Urinary bladder (tissue), 3 donors: ENCODE measurements at regions not wholly inside any gene's neighbourhood (a gene's known extent, or its start where the extent isn't known, plus 50 kb on each side); places are given as distances from the start of the nearest gene placed in this dataset.
"Not testable (repeated sequence)": the region's sequence is repeated elsewhere in the genome, so short reads cannot be mapped to it uniquely, and the experiment has no call there.

Experiments
- DNase-seq: peaks from one replicate; pipeline ENCODE4 v3.0.0-alpha.2; 2015; ENCODE audit errors: extremely low spot score
- H3K27ac ChIP-seq: one replicate; pipeline ENCODE4 v1.5.1; 2013; ENCODE audit warnings: low read depth, mild to moderate bottlenecking, moderate library complexity
- H3K36me3 ChIP-seq: one replicate; pipeline ENCODE4 v1.6.1; 2013; ENCODE audit warnings: mild to moderate bottlenecking, moderate library complexity; ENCODE audit not compliant: insufficient read depth
- H3K4me1 ChIP-seq: one replicate; pipeline ENCODE4 v1.6.1; 2013; ENCODE audit warnings: mild to moderate bottlenecking, moderate library complexity; ENCODE audit not compliant: insufficient read depth
- H3K4me3 ChIP-seq: one replicate; pipeline ENCODE4 v1.5.1; 2013; ENCODE audit warnings: low read depth, low read length
- WGBS: extraction: QIAGEN DNeasy Blood & Tissue Kit; methylation state at CpG from one replicate; pipeline ENCODE4 v1.1.7; 2013; 5-methylcytosine and 5-hydroxymethylcytosine counted together
- donor health status: healthy with polysubstance abuse.
- donor health status: healthy.

DNA sequence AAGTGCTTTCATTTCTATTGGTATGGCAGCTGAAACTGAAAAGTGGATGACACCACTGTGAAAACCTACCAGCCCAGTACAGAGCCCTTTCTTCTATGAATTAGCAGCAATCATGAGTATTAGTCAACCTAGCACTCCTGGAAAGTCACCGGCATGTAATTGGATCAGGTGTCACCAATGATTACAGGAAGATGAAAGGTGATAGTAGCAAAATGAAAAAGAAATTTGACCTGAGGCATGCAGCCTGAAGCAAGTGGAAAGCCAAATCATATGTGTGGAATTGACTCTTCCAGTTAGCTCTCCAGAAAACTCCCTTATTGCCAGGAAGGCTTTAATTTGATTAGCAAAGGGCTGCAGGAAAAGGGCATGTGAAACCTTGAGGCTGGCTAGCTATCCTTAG is 81.2 kb upstream of the NAA35 start:
- no peak overlapping the region for H3K27ac ChIP-seq
- 41% methylated on average over 1 of the region's 1 CpG for WGBS
- no peaks in the 10 kb centered on the region for H3K4me1 ChIP-seq
- no peaks in the 10 kb centered on the region for H3K36me3 ChIP-seq
- no peak overlapping the region for H3K4me3 ChIP-seq
- DNase-seq: no peak

DNA sequence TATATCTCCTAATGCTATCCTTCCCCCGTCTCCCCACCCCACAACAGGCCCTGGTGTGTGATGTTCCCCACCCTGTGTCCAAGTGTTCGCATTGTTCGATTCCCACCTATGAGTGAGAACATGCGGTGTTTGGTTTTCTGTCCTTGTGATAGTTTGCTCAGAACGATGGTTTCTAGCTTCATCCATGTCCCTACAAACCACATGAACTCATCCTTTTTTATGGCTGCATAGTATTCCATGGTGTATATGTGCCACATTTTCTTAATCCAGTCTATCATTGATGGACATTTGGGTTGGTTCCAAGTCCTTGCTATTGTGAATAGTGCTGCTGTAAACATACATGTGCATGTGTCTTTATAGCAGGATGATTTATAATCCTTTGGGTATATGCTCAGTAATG is 79.1 kb upstream of the NAA35 start:
- over 99% methylated on average over 5 of the region's 5 CpGs for WGBS

GRCh38 chr9:85863875-85864274 is 77.1 kb upstream of the NAA35 start:
- WGBS: 96% methylated on average over 2 of the region's 2 CpGs
- H3K4me3 ChIP-seq: no peak overlapping the region
- no peak for DNase-seq

More for the DNA sequence above, 79.1 kb upstream of the NAA35 start:
- not testable (repeated sequence) for DNase-seq, H3K4me1 ChIP-seq, H3K27ac ChIP-seq, H3K4me3 ChIP-seq, H3K36me3 ChIP-seq

DNA sequence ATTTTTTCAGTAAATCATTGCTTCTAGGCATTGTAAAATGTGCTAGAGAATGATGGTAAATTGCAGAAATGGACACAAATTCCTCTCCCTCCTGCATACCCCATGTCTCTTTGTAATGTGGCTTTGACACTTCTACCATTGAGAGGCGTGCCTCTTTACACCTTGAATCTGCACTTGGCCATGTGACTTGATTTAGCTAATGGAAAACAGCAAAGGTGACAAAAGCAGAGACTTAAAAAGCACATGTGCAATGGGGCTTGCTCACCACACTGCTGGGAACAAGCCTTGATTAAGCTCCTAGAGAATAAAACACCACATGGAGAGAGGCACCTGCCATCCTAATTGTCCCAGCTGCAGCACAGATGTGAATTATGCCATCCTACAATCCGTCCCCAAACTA is 69.9 kb upstream of the NAA35 start:
- Histone ChIP-seq H3K4me1 (no peaks in the 10 kb centered on the region), H3K4me3 (no peak overlapping the region), H3K36me3 (no peaks in the 10 kb centered on the region), H3K27ac (no peak overlapping the region)
- WGBS: 79% methylated on average over 2 of the region's 2 CpGs
- DNase-seq: no peak

More at GRCh38 chr9:85863875-85864274, 77.1 kb upstream of the NAA35 start:
- no peaks in the 10 kb centered on the region for H3K36me3 ChIP-seq
- H3K27ac ChIP-seq: no peak overlapping the region
- no peaks in the 10 kb centered on the region for H3K4me1 ChIP-seq

DNA sequence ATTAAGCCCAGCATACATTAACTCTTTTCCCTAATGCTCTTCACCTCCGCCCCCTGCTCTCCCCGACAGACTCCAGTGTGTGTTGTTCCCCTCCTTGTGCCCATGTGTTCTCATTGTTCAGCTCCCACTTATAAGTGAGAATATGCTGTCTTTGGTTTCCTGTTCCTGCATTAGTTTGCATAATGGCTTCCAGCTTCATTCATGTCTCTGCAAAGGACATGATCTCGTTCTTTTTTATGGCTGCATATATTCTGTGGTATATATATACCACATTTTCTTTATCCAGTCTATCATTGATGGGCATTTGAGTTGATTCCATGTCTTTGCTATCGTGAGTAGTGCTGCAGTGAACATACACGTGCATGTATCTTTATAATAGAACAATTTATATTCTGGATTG is 69.3 kb upstream of the NAA35 start:
- H3K4me3 ChIP-seq, H3K36me3 ChIP-seq, H3K4me1 ChIP-seq, H3K27ac ChIP-seq, DNase-seq: not testable (repeated sequence)
- 52% methylated on average over 5 of the region's 5 CpGs for WGBS

GRCh38 chr9:85872463-85872862 is 68.5 kb upstream of the NAA35 start:
- DNase-seq: no peak
- Histone ChIP-seq H3K27ac (no peak overlapping the region), H3K4me3 (no peak overlapping the region), H3K4me1 (no peaks in the 10 kb centered on the region), H3K36me3 (no peaks in the 10 kb centered on the region)
- WGBS: 97% methylated on average over 6 of the region's 6 CpGs

- no peaks in the 10 kb centered on the region for H3K36me3 ChIP-seq
- H3K27ac ChIP-seq: no peak overlapping the region
- H3K4me1 ChIP-seq: no peaks in the 10 kb centered on the region
- no peak overlapping the region for H3K4me3 ChIP-seq
- DNase-seq: no peak
Measured at GRCh38 chr9:85876628-85877027, 64.3 kb upstream of the NAA35 start.

DNA sequence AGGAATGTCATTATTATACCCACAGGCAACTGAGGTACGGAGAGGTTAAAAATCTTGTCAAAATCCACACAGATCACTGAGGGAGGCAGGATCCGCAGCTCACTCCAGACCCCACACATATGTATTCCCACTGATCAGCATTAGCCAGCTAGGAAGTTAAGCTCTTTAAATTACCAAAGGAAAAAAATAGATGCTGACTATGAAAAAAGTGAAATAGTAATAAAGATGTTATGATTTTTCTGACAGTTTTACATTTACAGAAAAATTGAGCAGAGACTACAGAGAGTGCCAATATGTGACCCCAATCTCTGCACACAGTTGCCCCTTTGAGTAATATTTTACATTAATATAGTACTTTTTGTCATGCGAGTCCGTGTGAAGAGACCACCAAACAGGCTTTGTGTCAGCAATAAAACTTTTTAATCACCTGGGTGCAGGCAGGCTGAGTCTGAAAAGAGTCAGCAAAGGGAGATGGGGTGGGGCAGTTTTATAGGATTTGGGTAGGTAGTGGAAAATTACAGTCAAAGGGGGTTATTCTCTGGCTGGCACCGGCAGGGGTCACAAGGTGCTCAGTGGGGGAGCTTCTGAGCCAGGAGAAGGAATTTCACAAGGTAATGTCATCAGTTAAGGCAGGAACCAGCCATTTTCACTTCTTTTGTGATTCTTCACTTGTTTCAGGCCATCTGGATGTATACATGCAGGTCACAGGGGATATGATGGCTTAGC is 61.9 kb upstream of the NAA35 start:
- not testable (repeated sequence) for H3K4me1 ChIP-seq
- WGBS: 66% methylated on average over 5 of the region's 5 CpGs

GRCh38 chr9:85880507-85880906 is 60.4 kb upstream of the NAA35 start:
- not testable (repeated sequence) for DNase-seq, H3K4me3 ChIP-seq, H3K4me1 ChIP-seq, H3K27ac ChIP-seq, H3K36me3 ChIP-seq
- WGBS: 67% methylated on average over 3 of the region's 3 CpGs

More for the DNA sequence above, 61.9 kb upstream of the NAA35 start:
- H3K36me3 ChIP-seq, DNase-seq, H3K4me3 ChIP-seq, H3K27ac ChIP-seq: not testable (repeated sequence)

- no peak overlapping the region for H3K4me3 ChIP-seq
- no peaks in the 10 kb centered on the region for H3K4me1 ChIP-seq
- H3K36me3 ChIP-seq: no peaks in the 10 kb centered on the region
- no peak overlapping the region for H3K27ac ChIP-seq
- 94% methylated on average over 8 of the region's 8 CpGs for WGBS
- DNase-seq: no peak
Measured at GRCh38 chr9:85884256-85884655, 56.7 kb upstream of the NAA35 start.

- Histone ChIP-seq H3K4me1 (no peaks in the 10 kb centered on the region), H3K36me3 (peaks cover 2% of the 10 kb centered on the region), H3K4me3 (no peak overlapping the region), H3K27ac (no peak overlapping the region)
- 74% methylated on average over 1 of the region's 1 CpG for WGBS
- DNase-seq: no peak
Measured at GRCh38 chr9:85890962-85891361, 50.0 kb upstream of the NAA35 start.
